Liver (tissue), 8 donors: ENCODE measurements at regions not wholly inside any gene's neighbourhood (a gene's known extent, or its start where the extent isn't known, plus 50 kb on each side); places are given as distances from the start of the nearest gene placed in this dataset.

Source experiments
- DNase-seq: peaks from one replicate; pipeline ENCODE4 v3.0.0-alpha.2; 2017; ENCODE audit warnings: low spot score
- H3K27ac ChIP-seq, 2 donors: one replicate each; pipeline ENCODE4 v1.7.0; 2013; ENCODE audit warnings: inconsistent platforms in 2 of 2, low read length in 2 of 2, control low read depth in 1 of 2, low read depth in 1 of 2, mild to moderate bottlenecking in 1 of 2
- H3K27me3 ChIP-seq, 4 donors: one replicate each; pipeline versions ENCODE4 v1.6.1 to v1.7.0; 2013; ENCODE audit warnings: low read length in 3 of 4, inconsistent platforms in 1 of 4, mild to moderate bottlenecking in 1 of 4, moderate library complexity in 1 of 4; ENCODE audit not compliant: control insufficient read depth in 4 of 4, insufficient read depth in 4 of 4
- H3K36me3 ChIP-seq, 4 donors: one replicate each; pipeline versions ENCODE4 v1.6.1 to v1.7.0; 2013; ENCODE audit warnings: low read length in 3 of 4, mild to moderate bottlenecking in 3 of 4, low read depth in 1 of 4, moderate library complexity in 1 of 4; ENCODE audit not compliant: control insufficient read depth in 4 of 4, insufficient read depth in 3 of 4
- H3K4me1 ChIP-seq, 4 donors: one replicate each; pipeline versions ENCODE4 v1.6.1 to v1.7.0; 2013; ENCODE audit warnings: low read length in 3 of 4, mild to moderate bottlenecking in 3 of 4, moderate library complexity in 1 of 4; ENCODE audit not compliant: control insufficient read depth in 4 of 4, insufficient read depth in 4 of 4
- H3K4me3 ChIP-seq, 3 donors: one replicate each; pipeline versions ENCODE4 v1.6.1 to v1.7.0; 2013; ENCODE audit warnings: low read length in 3 of 3, control low read depth in 1 of 3, low read depth in 1 of 3, mild to moderate bottlenecking in 1 of 3
- H3K9ac ChIP-seq, 2 donors: one replicate each; pipeline ENCODE4 v1.7.0; 2013; ENCODE audit warnings: low read length in 2 of 2, mild to moderate bottlenecking in 2 of 2, moderate library complexity in 2 of 2, control low read depth in 1 of 2, low read depth in 1 of 2
- H3K9me3 ChIP-seq, 4 donors: one replicate each; pipeline versions ENCODE4 v1.6.1 to v1.7.0; 2013; ENCODE audit warnings: low read length in 3 of 4; ENCODE audit not compliant: control insufficient read depth in 4 of 4
- EGR1 ChIP-seq, 2 donors: IDR thresholded peaks; 2 replicates each; pipeline ENCODE4 v1.6.1; 2016 to 2018; ENCODE audit warnings: antibody characterized with exemption in 2 of 2, low read depth in 2 of 2
- FOXA1 ChIP-seq: IDR thresholded peaks from 2 replicates; pipeline ENCODE4 v1.6.1; 2016; ENCODE audit warnings: antibody characterized with exemption
- FOXA2 ChIP-seq: IDR thresholded peaks from 2 replicates; pipeline ENCODE4 v1.6.1; 2016; ENCODE audit warnings: antibody characterized with exemption
- GABPA ChIP-seq, 2 donors: IDR thresholded peaks in 1 of 2; conservative IDR thresholded peaks in 1 of 2; 2 replicates each; pipeline ENCODE4 v1.6.1; 2016; ENCODE audit warnings: antibody characterized with exemption in 2 of 2, mild to moderate bottlenecking in 1 of 2, moderate library complexity in 1 of 2
- HNF4A ChIP-seq, 2 donors: conservative IDR thresholded peaks; 2 replicates each; pipeline ENCODE4 v1.6.1; 2016; ENCODE audit warnings: antibody characterized with exemption in 2 of 2, mild to moderate bottlenecking in 2 of 2
- HNF4G ChIP-seq: IDR thresholded peaks from 2 replicates; pipeline ENCODE4 v1.6.1; 2016; ENCODE audit warnings: antibody characterized with exemption
- JUND ChIP-seq, 2 donors: IDR thresholded peaks; 2 replicates each; pipeline ENCODE4 v1.6.1; 2016; ENCODE audit warnings: antibody characterized with exemption in 2 of 2
- NR2F2 ChIP-seq: IDR thresholded peaks from 2 replicates; pipeline ENCODE4 v1.6.1; 2016; ENCODE audit warnings: antibody characterized with exemption
- RAD21 ChIP-seq, 2 donors: IDR thresholded peaks; 2 replicates each; pipeline ENCODE4 v1.6.1; 2016; ENCODE audit warnings: antibody characterized with exemption in 2 of 2, mild to moderate bottlenecking in 2 of 2
- RXRA ChIP-seq, 2 donors: IDR thresholded peaks; 2 replicates each; pipeline ENCODE4 v1.6.1; 2017 to 2018; ENCODE audit warnings: antibody characterized with exemption in 2 of 2, mild to moderate bottlenecking in 1 of 2
- SP1 ChIP-seq: IDR thresholded peaks from 2 replicates; pipeline ENCODE4 v1.6.1; 2018; ENCODE audit warnings: antibody characterized with exemption, mild to moderate bottlenecking
- TAF1 ChIP-seq: conservative IDR thresholded peaks from 2 replicates; pipeline ENCODE4 v1.6.1; 2016; ENCODE audit warnings: antibody characterized with exemption, mild to moderate bottlenecking
- YY1 ChIP-seq: IDR thresholded peaks from 2 replicates; pipeline ENCODE4 v1.6.1; 2016; ENCODE audit warnings: antibody characterized with exemption, mild to moderate bottlenecking
- WGBS: extraction: QIAGEN DNeasy Blood & Tissue Kit; methylation state at CpG from one replicate; pipeline ENCODE4 v1.1.7; 2013; 5-methylcytosine and 5-hydroxymethylcytosine counted together
- TF ChIP-seq, protein P1 (sequence below): IDR thresholded peaks from 2 replicates; pipeline ENCODE4 v1.6.1; 2016; ENCODE audit warnings: antibody characterized with exemption, mild to moderate bottlenecking
- TF ChIP-seq, protein P2 (sequence below): IDR thresholded peaks from 2 replicates; pipeline ENCODE4 v1.6.1; 2016; ENCODE audit warnings: antibody characterized with exemption
- TF ChIP-seq, protein P3 (sequence below): IDR thresholded peaks from 2 replicates; pipeline ENCODE4 v1.6.1; 2016; ENCODE audit warnings: antibody characterized with exemption
- TF ChIP-seq, protein P4 (sequence below): fragments of 150-350 bp; IDR thresholded peaks from 2 replicates; pipeline ENCODE4 v1.5.1; 2017; ENCODE audit warnings: improper control_type of control experiment, low read depth, low read length; ENCODE audit not compliant: missing input control
- TF ChIP-seq, protein P5 (sequence below): IDR thresholded peaks from 2 replicates; pipeline ENCODE4 v1.6.1; 2016; ENCODE audit warnings: antibody characterized with exemption
- donor health status: healthy.
- donor health status: healthy.
- donor health status: healthy.
- donor health status: healthy.
- donor health status: healthy.

DNA sequence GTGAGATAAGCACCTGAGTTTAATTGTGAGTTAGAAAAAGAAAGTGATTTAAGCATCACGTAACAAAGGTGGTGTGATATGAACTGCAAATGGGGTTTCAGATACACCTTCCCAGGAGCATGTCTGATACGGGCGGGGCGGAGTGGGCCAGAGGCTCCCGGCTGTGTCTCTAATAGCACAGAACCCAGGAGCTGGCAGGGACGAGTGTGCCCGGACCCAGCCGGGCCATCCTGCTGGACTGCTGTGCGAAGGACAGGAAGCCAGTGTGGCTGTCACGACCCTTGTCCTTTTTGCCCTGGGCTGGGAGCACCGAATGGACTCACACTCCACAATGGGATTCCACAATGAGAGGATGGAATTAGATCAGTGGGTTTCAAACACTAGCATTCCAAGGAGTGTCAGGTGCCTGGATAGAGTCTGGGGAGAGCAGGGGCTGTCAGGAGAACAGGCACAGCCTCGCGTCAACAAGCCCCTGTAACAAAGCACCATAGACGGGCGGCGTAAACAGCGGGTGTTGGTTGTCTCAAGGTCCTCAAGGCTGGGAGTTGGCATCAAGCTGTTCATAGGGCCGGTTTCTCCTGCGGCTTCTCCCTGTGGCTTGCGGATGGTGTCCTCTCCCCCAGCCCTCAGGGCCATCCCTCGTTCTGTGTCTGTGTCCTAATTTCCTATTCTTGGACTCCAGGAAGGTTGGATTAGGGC is 242.6 kb upstream of the PITRM1 start (continued):
- TF ChIP-seq, protein P1, sequence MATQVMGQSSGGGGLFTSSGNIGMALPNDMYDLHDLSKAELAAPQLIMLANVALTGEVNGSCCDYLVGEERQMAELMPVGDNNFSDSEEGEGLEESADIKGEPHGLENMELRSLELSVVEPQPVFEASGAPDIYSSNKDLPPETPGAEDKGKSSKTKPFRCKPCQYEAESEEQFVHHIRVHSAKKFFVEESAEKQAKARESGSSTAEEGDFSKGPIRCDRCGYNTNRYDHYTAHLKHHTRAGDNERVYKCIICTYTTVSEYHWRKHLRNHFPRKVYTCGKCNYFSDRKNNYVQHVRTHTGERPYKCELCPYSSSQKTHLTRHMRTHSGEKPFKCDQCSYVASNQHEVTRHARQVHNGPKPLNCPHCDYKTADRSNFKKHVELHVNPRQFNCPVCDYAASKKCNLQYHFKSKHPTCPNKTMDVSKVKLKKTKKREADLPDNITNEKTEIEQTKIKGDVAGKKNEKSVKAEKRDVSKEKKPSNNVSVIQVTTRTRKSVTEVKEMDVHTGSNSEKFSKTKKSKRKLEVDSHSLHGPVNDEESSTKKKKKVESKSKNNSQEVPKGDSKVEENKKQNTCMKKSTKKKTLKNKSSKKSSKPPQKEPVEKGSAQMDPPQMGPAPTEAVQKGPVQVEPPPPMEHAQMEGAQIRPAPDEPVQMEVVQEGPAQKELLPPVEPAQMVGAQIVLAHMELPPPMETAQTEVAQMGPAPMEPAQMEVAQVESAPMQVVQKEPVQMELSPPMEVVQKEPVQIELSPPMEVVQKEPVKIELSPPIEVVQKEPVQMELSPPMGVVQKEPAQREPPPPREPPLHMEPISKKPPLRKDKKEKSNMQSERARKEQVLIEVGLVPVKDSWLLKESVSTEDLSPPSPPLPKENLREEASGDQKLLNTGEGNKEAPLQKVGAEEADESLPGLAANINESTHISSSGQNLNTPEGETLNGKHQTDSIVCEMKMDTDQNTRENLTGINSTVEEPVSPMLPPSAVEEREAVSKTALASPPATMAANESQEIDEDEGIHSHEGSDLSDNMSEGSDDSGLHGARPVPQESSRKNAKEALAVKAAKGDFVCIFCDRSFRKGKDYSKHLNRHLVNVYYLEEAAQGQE: no peak
- TF ChIP-seq, protein P2, sequence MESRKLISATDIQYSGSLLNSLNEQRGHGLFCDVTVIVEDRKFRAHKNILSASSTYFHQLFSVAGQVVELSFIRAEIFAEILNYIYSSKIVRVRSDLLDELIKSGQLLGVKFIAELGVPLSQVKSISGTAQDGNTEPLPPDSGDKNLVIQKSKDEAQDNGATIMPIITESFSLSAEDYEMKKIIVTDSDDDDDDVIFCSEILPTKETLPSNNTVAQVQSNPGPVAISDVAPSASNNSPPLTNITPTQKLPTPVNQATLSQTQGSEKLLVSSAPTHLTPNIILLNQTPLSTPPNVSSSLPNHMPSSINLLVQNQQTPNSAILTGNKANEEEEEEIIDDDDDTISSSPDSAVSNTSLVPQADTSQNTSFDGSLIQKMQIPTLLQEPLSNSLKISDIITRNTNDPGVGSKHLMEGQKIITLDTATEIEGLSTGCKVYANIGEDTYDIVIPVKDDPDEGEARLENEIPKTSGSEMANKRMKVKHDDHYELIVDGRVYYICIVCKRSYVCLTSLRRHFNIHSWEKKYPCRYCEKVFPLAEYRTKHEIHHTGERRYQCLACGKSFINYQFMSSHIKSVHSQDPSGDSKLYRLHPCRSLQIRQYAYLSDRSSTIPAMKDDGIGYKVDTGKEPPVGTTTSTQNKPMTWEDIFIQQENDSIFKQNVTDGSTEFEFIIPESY: no peak
- TF ChIP-seq TAF1 (no peak), FOXA1 (no peak), JUND (IDR thresholded peaks at IDR 0.05) (no peak)

DNA sequence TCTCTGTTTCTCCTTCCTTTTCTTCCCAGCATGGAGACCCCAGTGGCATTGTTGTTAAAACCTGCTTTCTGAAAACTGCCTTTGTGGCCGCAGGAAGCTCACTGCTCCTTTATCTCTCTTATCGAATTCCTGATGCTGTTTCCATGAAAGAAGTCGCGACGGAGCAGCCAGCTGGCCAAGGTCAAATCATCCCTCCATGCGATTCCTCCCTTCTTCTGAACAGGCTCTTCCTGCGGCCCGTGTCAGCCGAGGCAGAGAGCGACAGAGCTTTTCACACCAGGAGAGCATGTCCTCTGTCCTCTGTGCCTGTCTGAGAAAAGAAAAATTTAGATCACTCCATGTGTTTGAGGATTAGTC is 242.1 kb upstream of the PITRM1 start:
- WGBS: 60% methylated on average over 10 of the region's 10 CpGs
- no peak overlapping the region for H3K27ac ChIP-seq
- no peak overlapping the region for H3K9ac ChIP-seq
- H3K27me3 ChIP-seq: no peaks in the 10 kb centered on the region
- H3K4me1 ChIP-seq: no peaks in the 10 kb centered on the region
- H3K4me3 ChIP-seq: no peak overlapping the region
- peak; percentile 19 for DNase-seq
- TF ChIP-seq YY1: no peak
- TF ChIP-seq GABPA (IDR thresholded peaks at IDR 0.05 in 1 of 2, conservative IDR thresholded peaks at IDR 0.05 in 1 of 2): no peak
- no peak for TF ChIP-seq TAF1
- TF ChIP-seq FOXA1: no peak
- TF ChIP-seq, protein P3, sequence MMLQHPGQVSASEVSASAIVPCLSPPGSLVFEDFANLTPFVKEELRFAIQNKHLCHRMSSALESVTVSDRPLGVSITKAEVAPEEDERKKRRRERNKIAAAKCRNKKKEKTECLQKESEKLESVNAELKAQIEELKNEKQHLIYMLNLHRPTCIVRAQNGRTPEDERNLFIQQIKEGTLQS: no peak
- TF ChIP-seq, protein P1: no peak
- TF ChIP-seq, protein P4, sequence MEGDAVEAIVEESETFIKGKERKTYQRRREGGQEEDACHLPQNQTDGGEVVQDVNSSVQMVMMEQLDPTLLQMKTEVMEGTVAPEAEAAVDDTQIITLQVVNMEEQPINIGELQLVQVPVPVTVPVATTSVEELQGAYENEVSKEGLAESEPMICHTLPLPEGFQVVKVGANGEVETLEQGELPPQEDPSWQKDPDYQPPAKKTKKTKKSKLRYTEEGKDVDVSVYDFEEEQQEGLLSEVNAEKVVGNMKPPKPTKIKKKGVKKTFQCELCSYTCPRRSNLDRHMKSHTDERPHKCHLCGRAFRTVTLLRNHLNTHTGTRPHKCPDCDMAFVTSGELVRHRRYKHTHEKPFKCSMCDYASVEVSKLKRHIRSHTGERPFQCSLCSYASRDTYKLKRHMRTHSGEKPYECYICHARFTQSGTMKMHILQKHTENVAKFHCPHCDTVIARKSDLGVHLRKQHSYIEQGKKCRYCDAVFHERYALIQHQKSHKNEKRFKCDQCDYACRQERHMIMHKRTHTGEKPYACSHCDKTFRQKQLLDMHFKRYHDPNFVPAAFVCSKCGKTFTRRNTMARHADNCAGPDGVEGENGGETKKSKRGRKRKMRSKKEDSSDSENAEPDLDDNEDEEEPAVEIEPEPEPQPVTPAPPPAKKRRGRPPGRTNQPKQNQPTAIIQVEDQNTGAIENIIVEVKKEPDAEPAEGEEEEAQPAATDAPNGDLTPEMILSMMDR: no peak
- TF ChIP-seq RXRA (IDR thresholded peaks at IDR 0.05): no peak
- no peak for TF ChIP-seq NR2F2
- TF ChIP-seq EGR1 (IDR thresholded peaks at IDR 0.05; ENCODE audit: low read depth in 2 of 2): no peak
- no peak for TF ChIP-seq HNF4G
- no peak for TF ChIP-seq FOXA2
- no peak for TF ChIP-seq SP1
- TF ChIP-seq RAD21 (IDR thresholded peaks at IDR 0.05): no peak
- TF ChIP-seq, protein P2: no peak
- TF ChIP-seq HNF4A (conservative IDR thresholded peaks at IDR 0.05): no peak
- no peak for TF ChIP-seq JUND (IDR thresholded peaks at IDR 0.05)
- TF ChIP-seq, protein P5, sequence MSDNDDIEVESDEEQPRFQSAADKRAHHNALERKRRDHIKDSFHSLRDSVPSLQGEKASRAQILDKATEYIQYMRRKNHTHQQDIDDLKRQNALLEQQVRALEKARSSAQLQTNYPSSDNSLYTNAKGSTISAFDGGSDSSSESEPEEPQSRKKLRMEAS: no peak
- H3K9me3 ChIP-seq: no peaks in the 10 kb centered on the region
- no peaks in the 10 kb centered on the region for H3K36me3 ChIP-seq
